GM23338 (cell line): ENCODE measurements at regions not wholly inside any gene's neighbourhood (a gene's known extent, or its start where the extent isn't known, plus 50 kb on each side); places are given as distances from the start of the nearest gene placed in this dataset.

Experiments used
- ATAC-seq: fragments of 200-7000 bp; cut with Tn5 transposase; 3 replicates; pipeline ENCODE4 v1.9.1; 2020
- DNase-seq: peaks from one replicate; pipeline ENCODE4 v3.0.0-alpha.2; 2015; ENCODE audit warnings: low spot score
- H2AFZ ChIP-seq: fragments of 200-600 bp; sonication (generic); 2 replicates; pipeline ENCODE4 v1.8.0; 2016; ENCODE audit warnings: antibody characterized with exemption, mild to moderate bottlenecking, moderate library complexity
- H3F3A ChIP-seq: fragments of 200-600 bp; sonication (generic); replicated peaks from 2 replicates; pipeline ENCODE4 v1.8.0; 2017; ENCODE audit warnings: antibody characterized with exemption, mixed run types, low read depth
- H3K27ac ChIP-seq: fragments of 200-600 bp; sonication (generic); 2 replicates; pipeline ENCODE4 v1.6.1; 2016; ENCODE audit warnings: low read depth
- H3K27me3 ChIP-seq: fragments of 200-600 bp; sonication (generic); 2 replicates; pipeline ENCODE4 v1.8.0; 2016; ENCODE audit warnings: mild to moderate bottlenecking, mixed run types, moderate library complexity; ENCODE audit not compliant: insufficient read depth
- H3K36me3 ChIP-seq: fragments of 200-600 bp; sonication (generic); 2 replicates; pipeline ENCODE4 v1.8.0; 2016; ENCODE audit warnings: mild to moderate bottlenecking; ENCODE audit not compliant: insufficient read depth
- H3K4me1 ChIP-seq: fragments of 200-600 bp; sonication (generic); 2 replicates; pipeline ENCODE4 v1.8.0; 2016; ENCODE audit warnings: mild to moderate bottlenecking, moderate library complexity; ENCODE audit not compliant: insufficient read depth
- H3K4me2 ChIP-seq: fragments of 200-600 bp; sonication (generic); 2 replicates; pipeline ENCODE4 v1.7.1; 2017; ENCODE audit warnings: mixed run types
- H3K4me3 ChIP-seq: fragments of 200-600 bp; sonication (generic); 2 replicates; pipeline ENCODE4 v1.6.1; 2016; ENCODE audit warnings: mixed run types
- H3K79me2 ChIP-seq: fragments of 200-600 bp; sonication (generic); replicated peaks from 2 replicates; pipeline ENCODE4 v1.8.0; 2017; ENCODE audit warnings: mild to moderate bottlenecking; ENCODE audit not compliant: insufficient read depth
- H3K9me2 ChIP-seq: fragments of 200-600 bp; sonication (generic); 2 replicates; pipeline ENCODE4 v1.8.0; 2017; ENCODE audit not compliant: insufficient read depth
- H4K20me1 ChIP-seq: fragments of 200-600 bp; sonication (generic); replicated peaks from 2 replicates; pipeline ENCODE4 v1.8.0; 2017; ENCODE audit warnings: mild to moderate bottlenecking; ENCODE audit not compliant: insufficient read depth
- H3K27ac Mint-ChIP-seq: 2 replicates; pipeline ENCODE4 v1.8.0; 2020; ENCODE audit warnings: inconsistent platforms, mild to moderate bottlenecking, moderate library complexity, mixed read lengths
- H3K27me3 Mint-ChIP-seq: 3 replicates; pipeline ENCODE4 v1.8.0; 2022; ENCODE audit warnings: low read depth, mild to moderate bottlenecking, moderate library complexity, mixed read lengths, inconsistent platforms; ENCODE audit not compliant: insufficient read depth, poor library complexity
- H3K36me3 Mint-ChIP-seq: 3 replicates; pipeline ENCODE4 v1.8.0; 2021; ENCODE audit warnings: low read depth, mild to moderate bottlenecking, inconsistent platforms, moderate library complexity, mixed read lengths
- H3K4me1 Mint-ChIP-seq: 3 replicates; pipeline ENCODE4 v1.8.0; 2020; ENCODE audit warnings: mild to moderate bottlenecking, inconsistent platforms, mixed read lengths
- H3K4me3 Mint-ChIP-seq: 3 replicates; pipeline ENCODE4 v1.8.0; 2021; ENCODE audit warnings: moderate library complexity, mild to moderate bottlenecking, inconsistent platforms, mixed read lengths
- H3K9me3 Mint-ChIP-seq: 3 replicates; pipeline ENCODE4 v1.8.0; 2020; ENCODE audit warnings: moderate library complexity, mild to moderate bottlenecking, inconsistent platforms, mixed read lengths
- CREB1 ChIP-seq: fragments of 250-450 bp; sonication (Bioruptor Pico); IDR thresholded peaks from 2 replicates; pipeline ENCODE4 v1.5.0; 2020; ENCODE audit warnings: low read depth, mild to moderate bottlenecking, moderate library complexity
- CTCF ChIP-seq, 2 experiments: fragments of 200-600 bp in 1 of 2; sonication (generic) in 1 of 2; conservative IDR thresholded peaks; 2 replicates each; pipeline versions ENCODE4 v1.5.1 to v1.6.1; 2016 to 2017; ENCODE audit warnings: antibody characterized with exemption in 2 of 2, low read depth in 2 of 2, mild to moderate bottlenecking in 2 of 2, moderate library complexity in 1 of 2
- EZH2 ChIP-seq: fragments of 200-600 bp; sonication (generic); IDR thresholded peaks from one replicate; pipeline ENCODE4 v1.8.0; 2017; ENCODE audit warnings: antibody characterized with exemption, mild to moderate bottlenecking, low read depth; ENCODE audit not compliant: unreplicated experiment
- EZH2phosphoT487 ChIP-seq: fragments of 200-600 bp; sonication (generic); IDR thresholded peaks from one replicate; pipeline ENCODE4 v1.8.1; 2018; ENCODE audit warnings: antibody characterized with exemption; ENCODE audit not compliant: unreplicated experiment
- JUNB ChIP-seq: IDR thresholded peaks from one replicate; pipeline ENCODE4 v1.6.1; 2016; ENCODE audit warnings: antibody characterized with exemption; ENCODE audit not compliant: unreplicated experiment
- NANOG ChIP-seq: IDR thresholded peaks from 2 replicates; pipeline ENCODE4 v1.6.1; 2016; ENCODE audit warnings: antibody characterized with exemption, borderline replicate concordance
- POLR2AphosphoS5 ChIP-seq: IDR thresholded peaks from 2 replicates; pipeline ENCODE4 v1.6.1; 2016; ENCODE audit warnings: antibody characterized with exemption, low read depth
- REST ChIP-seq: IDR thresholded peaks from one replicate; pipeline ENCODE4 v1.6.1; 2018; ENCODE audit warnings: antibody characterized with exemption; ENCODE audit not compliant: unreplicated experiment
- STAT1 ChIP-seq: IDR thresholded peaks from one replicate; pipeline ENCODE4 v1.6.1; 2016; ENCODE audit warnings: antibody characterized with exemption; ENCODE audit not compliant: unreplicated experiment
- ZNF114 ChIP-seq: fragments of 250-450 bp; sonication (Bioruptor Pico); IDR thresholded peaks from 2 replicates; pipeline ENCODE4 v1.5.0; 2020; ENCODE audit warnings: mild to moderate bottlenecking, moderate library complexity
- ZNF331 ChIP-seq: fragments of 250-450 bp; sonication (Bioruptor Pico); IDR thresholded peaks from 2 replicates; pipeline ENCODE4 v1.5.0; 2020; ENCODE audit warnings: low read depth, mild to moderate bottlenecking, moderate library complexity
- ZNF462 ChIP-seq: fragments of 250-450 bp; sonication (Bioruptor Pico); IDR thresholded peaks from 2 replicates; pipeline ENCODE4 v1.5.0; 2020; ENCODE audit warnings: mild to moderate bottlenecking, moderate library complexity
- TF ChIP-seq, protein P1 (sequence below): IDR thresholded peaks from 2 replicates; pipeline ENCODE4 v1.6.1; 2016; ENCODE audit warnings: antibody characterized with exemption

DNA sequence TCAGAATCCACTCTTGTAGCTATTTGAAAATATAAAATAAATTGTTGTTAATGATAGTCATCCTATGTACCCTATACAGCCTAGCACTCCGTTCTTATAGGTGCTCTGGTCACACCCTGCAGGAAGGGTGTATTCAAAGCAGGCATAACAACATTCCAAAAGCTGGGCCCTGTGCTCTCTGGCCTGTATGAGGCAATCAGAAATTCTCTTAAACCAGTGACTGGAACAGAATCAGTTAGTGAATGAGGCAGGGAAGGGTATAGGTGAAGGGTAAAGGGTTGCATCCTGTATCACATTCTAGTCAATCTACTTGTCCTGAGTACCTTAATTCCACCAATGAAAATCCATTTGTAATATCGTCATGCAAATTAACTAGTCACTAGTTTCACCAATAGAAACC is 154.5 kb upstream of the ZNF217 start:
- DNase-seq: no peak

More for the DNA sequence above, 154.5 kb upstream of the ZNF217 start:
- Mint-ChIP-seq H3K4me3 (no peak overlapping the region), H3K4me1 (peaks cover 50% of the 10 kb centered on the region), H3K27ac (no peak overlapping the region), H3K27me3 (peaks cover 4% of the 10 kb centered on the region), H3K9me3 (no peaks in the 10 kb centered on the region), H3K36me3 (no peaks in the 10 kb centered on the region)
- Histone ChIP-seq H3K27ac (no peak overlapping the region), H3K4me1 (peaks cover 36% of the 10 kb centered on the region), H3F3A (0 out of 2 replicates have a peak, but pooled peaks cover 4% of the 10 kb centered on the region), H3K4me3 (no peak overlapping the region), H3K79me2 (no peaks in the 10 kb centered on the region), H3K4me2 (no peak overlapping the region), H3K9me2 (no peaks in the 10 kb centered on the region), H3K27me3 (no peaks in the 10 kb centered on the region), H4K20me1 (no peaks in the 10 kb centered on the region), H2AFZ (no peak overlapping the region), H3K36me3 (no peaks in the 10 kb centered on the region)
- no peak for TF ChIP-seq CTCF (conservative IDR thresholded peaks at IDR 0.05; ENCODE audit: low read depth in 2 of 2)
- no peak for TF ChIP-seq EZH2
- no peak for TF ChIP-seq JUNB
- no peak for TF ChIP-seq NANOG
- TF ChIP-seq ZNF114 (CRISPR knock-in tag): no peak
- TF ChIP-seq CREB1 (CRISPR knock-in tag): no peak
- TF ChIP-seq STAT1: no peak
- no peak for TF ChIP-seq POLR2AphosphoS5
- no peak for TF ChIP-seq ZNF462 (CRISPR knock-in tag)
- TF ChIP-seq ZNF331: no peak
- TF ChIP-seq REST: no peak
- TF ChIP-seq, protein P1, sequence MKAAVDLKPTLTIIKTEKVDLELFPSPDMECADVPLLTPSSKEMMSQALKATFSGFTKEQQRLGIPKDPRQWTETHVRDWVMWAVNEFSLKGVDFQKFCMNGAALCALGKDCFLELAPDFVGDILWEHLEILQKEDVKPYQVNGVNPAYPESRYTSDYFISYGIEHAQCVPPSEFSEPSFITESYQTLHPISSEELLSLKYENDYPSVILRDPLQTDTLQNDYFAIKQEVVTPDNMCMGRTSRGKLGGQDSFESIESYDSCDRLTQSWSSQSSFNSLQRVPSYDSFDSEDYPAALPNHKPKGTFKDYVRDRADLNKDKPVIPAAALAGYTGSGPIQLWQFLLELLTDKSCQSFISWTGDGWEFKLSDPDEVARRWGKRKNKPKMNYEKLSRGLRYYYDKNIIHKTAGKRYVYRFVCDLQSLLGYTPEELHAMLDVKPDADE: no peak
- no peak for TF ChIP-seq EZH2phosphoT487
- no peak; the same call in 2 of the 3 replicates for ATAC-seq
